Left renal cortex interstitium (tissue), 4 donors: ENCODE measurements at regions not wholly inside any gene's neighbourhood (a gene's known extent, or its start where the extent isn't known, plus 50 kb on each side); places are given as distances from the start of the nearest gene placed in this dataset.
A peak's percentile ranks its signal among the peaks of the same experiment; 100 is the strongest.

Experiments
- DNase-seq, 4 donors: peaks; one replicate each; pipeline ENCODE4 v3.0.0-alpha.2; 2013; ENCODE audit warnings: low read depth in 4 of 4, low spot score in 2 of 4, missing footprints in 1 of 4

GRCh38 chr3:43892061-43892460, 201.3 kb downstream of the ABHD5 start:
- DNase-seq: no peak

- DNase-seq: no peak
Measured at GRCh38 chr3:43892526-43892925, 201.8 kb downstream of the ABHD5 start.

- DNase-seq: no peak
Measured at GRCh38 chr3:43893727-43894126, 203.0 kb downstream of the ABHD5 start.

- peak; percentile 65 to 77 (median 74) for DNase-seq
Measured at GRCh38 chr3:43894176-43895049, 203.7 kb downstream of the ABHD5 start.

- DNase-seq: no peak
Measured at GRCh38 chr3:43895573-43895972, 204.8 kb downstream of the ABHD5 start.

GRCh38 chr3:43902415-43902814, 211.7 kb downstream of the ABHD5 start:
- DNase-seq: no peak

GRCh38 chr3:43905157-43905556, 214.4 kb downstream of the ABHD5 start:
- no peak for DNase-seq

- DNase-seq: no peak
Measured at GRCh38 chr3:43906849-43907507, 216.2 kb downstream of the ABHD5 start.

- no peak for DNase-seq
Measured at GRCh38 chr3:43907508-43907858, 216.7 kb downstream of the ABHD5 start.

- DNase-seq: no peak
Measured at GRCh38 chr3:43908456-43908855, 217.7 kb downstream of the ABHD5 start.

- DNase-seq: no peak
Measured at GRCh38 chr3:43909149-43909548, 218.4 kb downstream of the ABHD5 start.

GRCh38 chr3:43910750-43911149, 220.0 kb downstream of the ABHD5 start:
- DNase-seq: no peak

- no peak for DNase-seq
Measured at GRCh38 chr3:43913036-43913948, 222.6 kb downstream of the ABHD5 start.

GRCh38 chr3:43914269-43914668, 223.5 kb downstream of the ABHD5 start:
- DNase-seq: no peak

- no peak for DNase-seq
Measured at GRCh38 chr3:43915546-43915945, 224.8 kb downstream of the ABHD5 start.

- no peak for DNase-seq
Measured at GRCh38 chr3:43917361-43917760, 226.6 kb downstream of the ABHD5 start.

- DNase-seq: no peak
Measured at GRCh38 chr3:43919029-43919428, 228.3 kb downstream of the ABHD5 start.

GRCh38 chr3:43921056-43921648, 230.4 kb downstream of the ABHD5 start:
- no peak for DNase-seq

GRCh38 chr3:43922374-43922773, 231.6 kb downstream of the ABHD5 start:
- no peak for DNase-seq

- peak; percentile 28 to 53 (median 46) for DNase-seq
Measured at GRCh38 chr3:43923104-43923882, 232.6 kb downstream of the ABHD5 start.
